ENCODE measurements at regions not wholly inside any gene's neighbourhood (a gene's known extent, or its start where the extent isn't known, plus 50 kb on each side); places are given as distances from the start of the nearest gene placed in this dataset.

DNA sequence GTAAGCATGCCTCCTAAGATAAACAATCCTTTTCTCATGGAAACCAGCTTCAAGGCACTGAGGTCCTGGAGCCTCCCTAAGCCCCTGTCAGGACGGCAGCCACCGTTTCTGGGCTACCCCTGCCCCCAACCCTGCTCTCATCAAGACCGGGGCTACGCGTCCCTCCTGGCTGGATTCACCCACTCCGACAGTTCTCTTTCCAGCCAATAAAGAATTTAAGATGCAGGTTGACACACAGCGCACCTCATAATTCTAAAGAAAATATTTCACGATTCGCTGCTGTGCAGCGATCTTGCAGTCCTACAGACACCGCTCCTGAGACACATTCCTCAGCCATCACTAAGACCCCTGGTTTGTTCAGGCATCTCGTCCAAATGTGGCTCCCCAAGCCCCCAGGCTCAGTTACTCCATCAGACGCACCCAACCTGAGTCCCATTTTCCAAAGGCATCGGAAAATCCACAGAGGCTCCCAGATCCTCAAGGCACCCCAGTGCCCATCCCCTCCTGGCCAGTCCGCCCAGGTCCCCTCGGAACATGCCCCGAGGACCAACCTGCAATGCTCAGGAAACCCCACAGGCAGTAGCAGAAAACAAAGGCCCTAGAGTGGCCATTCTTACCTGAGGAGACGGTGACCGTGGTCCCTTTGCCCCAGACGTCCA lies 336.3 kb downstream of the TMEM121 start:
- no peak for TF ChIP-seq YY1 (IDR thresholded peaks at IDR 0.05; ENCODE audit: insufficient read depth, insufficient read length)
- no peak for TF ChIP-seq ZNF274 (IDR thresholded peaks at IDR 0.05; ENCODE audit: low read depth, low read length)
- TF ChIP-seq SUZ12 (IDR thresholded peaks at IDR 0.05; ENCODE audit: extremely low read depth, insufficient read depth, insufficient read length): no peak

Data from NT2/D1 (cell line).